Testis (tissue), 2 donors: ENCODE measurements at regions not wholly inside any gene's neighbourhood (a gene's known extent, or its start where the extent isn't known, plus 50 kb on each side); places are given as distances from the start of the nearest gene placed in this dataset.

Experiments used
- DNase-seq: peaks from one replicate; pipeline ENCODE4 v3.0.0-alpha.2; 2019
- H3K27ac ChIP-seq, 2 donors: fragments of 200-600 bp; sonication (generic); one replicate each; pipeline ENCODE4 v1.5.1; 2019
- H3K27me3 ChIP-seq: fragments of 200-600 bp; sonication (generic); one replicate; pipeline ENCODE4 v1.5.1; 2019
- H3K36me3 ChIP-seq: fragments of 200-600 bp; sonication (generic); one replicate; pipeline ENCODE4 v1.5.1; 2017; ENCODE audit warnings: low read depth; ENCODE audit errors: missing control alignments
- H3K4me1 ChIP-seq: fragments of 200-600 bp; sonication (generic); one replicate; pipeline ENCODE4 v1.5.1; 2019
- H3K4me3 ChIP-seq, 2 donors: fragments of 200-600 bp; sonication (generic); one replicate each; pipeline ENCODE4 v1.5.1; 2017 to 2019
- H3K9me3 ChIP-seq: fragments of 200-600 bp; sonication (generic); one replicate; pipeline ENCODE4 v1.5.1; 2017
- POLR2A ChIP-seq: fragments of 450-650 bp; IDR thresholded peaks from one replicate; pipeline ENCODE4 v1.6.1; 2017; ENCODE audit warnings: antibody characterized with exemption, mild to moderate bottlenecking, moderate library complexity
- WGBS, 2 donors: methylation state at CpG; one replicate each; pipeline ENCODE4 v1.1.5; 2018; 5-methylcytosine and 5-hydroxymethylcytosine counted together
- intact Hi-C: fragments of 100-400 bp; cut with DNase I; formaldehyde crosslinking; loops from one replicate; pipeline ENCODE4 v1.15.1; 2023; ENCODE audit warnings: low total_unique reads
- TF ChIP-seq, protein P1 (sequence below), 3 experiments: fragments of 450-650 bp in 2 of 3; fragments of 200-600 bp in 1 of 3; sonication (generic) in 1 of 3; IDR thresholded peaks; one replicate each; pipeline ENCODE4 v1.5.1; 2016 to 2019; ENCODE audit warnings: antibody characterized with exemption in 3 of 3, mild to moderate bottlenecking in 2 of 3, moderate library complexity in 1 of 3

GRCh38 chr13:107031716-107032115 is 463.8 kb upstream of the ARGLU1 start:
- 80 to 81% methylated on average over 2 of the region's 2 CpGs for WGBS, 2 donors
- no peaks in the 10 kb centered on the region for H3K4me1 ChIP-seq
- no peak for DNase-seq

DNA sequence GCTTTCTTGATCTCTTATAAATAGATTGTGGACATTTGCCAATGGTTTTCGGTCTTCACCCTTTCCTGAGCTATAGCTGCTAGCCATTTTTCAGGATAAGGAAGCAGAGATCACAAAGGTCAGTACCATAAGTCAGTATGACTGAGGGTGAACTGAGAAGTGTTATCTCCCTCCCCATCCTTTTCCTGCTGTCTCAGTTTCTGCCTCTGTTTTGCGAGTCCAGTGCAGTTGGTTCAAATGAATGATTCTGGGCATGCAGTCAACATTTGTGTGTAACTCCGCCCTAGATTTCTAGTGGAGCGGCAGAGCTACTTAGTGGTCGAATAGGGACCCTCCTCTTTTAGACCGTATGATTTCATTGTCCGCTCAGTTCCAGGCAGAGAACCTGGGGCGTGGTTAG is 460.8 kb upstream of the ARGLU1 start:
- no peak for DNase-seq
- no peak for TF ChIP-seq POLR2A
- TF ChIP-seq, protein P1, sequence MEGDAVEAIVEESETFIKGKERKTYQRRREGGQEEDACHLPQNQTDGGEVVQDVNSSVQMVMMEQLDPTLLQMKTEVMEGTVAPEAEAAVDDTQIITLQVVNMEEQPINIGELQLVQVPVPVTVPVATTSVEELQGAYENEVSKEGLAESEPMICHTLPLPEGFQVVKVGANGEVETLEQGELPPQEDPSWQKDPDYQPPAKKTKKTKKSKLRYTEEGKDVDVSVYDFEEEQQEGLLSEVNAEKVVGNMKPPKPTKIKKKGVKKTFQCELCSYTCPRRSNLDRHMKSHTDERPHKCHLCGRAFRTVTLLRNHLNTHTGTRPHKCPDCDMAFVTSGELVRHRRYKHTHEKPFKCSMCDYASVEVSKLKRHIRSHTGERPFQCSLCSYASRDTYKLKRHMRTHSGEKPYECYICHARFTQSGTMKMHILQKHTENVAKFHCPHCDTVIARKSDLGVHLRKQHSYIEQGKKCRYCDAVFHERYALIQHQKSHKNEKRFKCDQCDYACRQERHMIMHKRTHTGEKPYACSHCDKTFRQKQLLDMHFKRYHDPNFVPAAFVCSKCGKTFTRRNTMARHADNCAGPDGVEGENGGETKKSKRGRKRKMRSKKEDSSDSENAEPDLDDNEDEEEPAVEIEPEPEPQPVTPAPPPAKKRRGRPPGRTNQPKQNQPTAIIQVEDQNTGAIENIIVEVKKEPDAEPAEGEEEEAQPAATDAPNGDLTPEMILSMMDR (IDR thresholded peaks at IDR 0.05), result no peak
- WGBS, 2 donors, result 90 to 91% methylated on average over 8 of the region's 8 CpGs
- intact Hi-C loops, result no loop called here
- no peaks in the 10 kb centered on the region for H3K36me3 ChIP-seq
- H3K27me3 ChIP-seq, result no peaks in the 10 kb centered on the region
- H3K27ac ChIP-seq, result no peak overlapping the region
- H3K4me1 ChIP-seq, result no peaks in the 10 kb centered on the region
- H3K9me3 ChIP-seq, result no peaks in the 10 kb centered on the region
- H3K4me3 ChIP-seq, result no peak overlapping the region

More at GRCh38 chr13:107031716-107032115, 463.8 kb upstream of the ARGLU1 start:
- no peaks in the 10 kb centered on the region for H3K36me3 ChIP-seq
- no peak overlapping the region for H3K4me3 ChIP-seq
- H3K27ac ChIP-seq, result no peak overlapping the region
- intact Hi-C loops, result no loop called here
- TF ChIP-seq POLR2A, result no peak
- TF ChIP-seq, protein P1 (IDR thresholded peaks at IDR 0.05), result no peak
- H3K9me3 ChIP-seq, result no peaks in the 10 kb centered on the region
- no peaks in the 10 kb centered on the region for H3K27me3 ChIP-seq

- Histone ChIP-seq H3K27ac (no peak overlapping the region), H3K27me3 (no peaks in the 10 kb centered on the region), H3K4me1 (no peaks in the 10 kb centered on the region), H3K9me3 (no peaks in the 10 kb centered on the region), H3K4me3 (no peak overlapping the region), H3K36me3 (no peaks in the 10 kb centered on the region)
- no peak for DNase-seq
- intact Hi-C loops, result no loop called here
- no peak for TF ChIP-seq POLR2A
- TF ChIP-seq, protein P1 (IDR thresholded peaks at IDR 0.05), result no peak
- WGBS, 2 donors, result 67% methylated on average over 1 of the region's 1 CpG
Observed at GRCh38 chr13:107025991-107026390, 458.1 kb upstream of the ARGLU1 start.

DNA sequence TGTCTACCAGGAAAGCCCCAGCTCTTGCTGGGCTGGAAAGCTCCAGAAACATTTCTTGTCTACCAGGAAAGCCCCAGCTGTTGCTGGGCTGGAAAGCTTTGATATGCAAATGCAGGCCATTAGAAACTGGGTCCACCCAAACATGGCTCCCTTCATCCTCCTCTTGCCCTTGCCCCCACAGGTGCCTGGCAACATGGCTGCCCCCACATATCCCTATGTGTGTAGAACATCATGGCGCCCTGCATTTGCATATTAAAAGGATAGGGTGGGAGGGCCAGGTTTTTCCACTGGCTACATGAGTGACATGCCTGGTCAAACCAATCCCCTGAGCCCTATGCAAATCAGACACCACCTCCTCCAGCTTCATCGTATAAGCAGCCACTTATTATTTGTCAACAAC is 455.4 kb upstream of the ARGLU1 start:
- Histone ChIP-seq H3K4me3 (no peak overlapping the region), H3K4me1 (no peaks in the 10 kb centered on the region), H3K36me3 (no peaks in the 10 kb centered on the region), H3K9me3 (no peaks in the 10 kb centered on the region), H3K27me3 (no peaks in the 10 kb centered on the region), H3K27ac (no peak overlapping the region)
- 69 to 83% methylated on average over 2 of the region's 2 CpGs for WGBS, 2 donors
- TF ChIP-seq, protein P1 (IDR thresholded peaks at IDR 0.05), result no peak
- no peak for TF ChIP-seq POLR2A
- intact Hi-C loops, result no loop called here
- DNase-seq, result peak; percentile 43

GRCh38 chr13:107020393-107020792 is 452.5 kb upstream of the ARGLU1 start:
- H3K27me3 ChIP-seq, result no peaks in the 10 kb centered on the region
- TF ChIP-seq, protein P1 (IDR thresholded peaks at IDR 0.05), result no peak
- no peak for TF ChIP-seq POLR2A
- no peaks in the 10 kb centered on the region for H3K4me1 ChIP-seq
- H3K27ac ChIP-seq, result no peak overlapping the region
- no peaks in the 10 kb centered on the region for H3K36me3 ChIP-seq
- intact Hi-C loops, result no loop called here
- 92 to 94% methylated on average over 7 of the region's 7 CpGs for WGBS, 2 donors
- no peak overlapping the region for H3K4me3 ChIP-seq
- DNase-seq, result no peak
- H3K9me3 ChIP-seq, result no peaks in the 10 kb centered on the region
